HT-29 (cell line): ENCODE measurements at regions not wholly inside any gene's neighbourhood (a gene's known extent, or its start where the extent isn't known, plus 50 kb on each side); places are given as distances from the start of the nearest gene placed in this dataset.

Experiments
- DNase-seq: peaks from one replicate; pipeline ENCODE4 v3.0.0-alpha.2; 2015; ENCODE audit warnings: low spot score

DNA sequence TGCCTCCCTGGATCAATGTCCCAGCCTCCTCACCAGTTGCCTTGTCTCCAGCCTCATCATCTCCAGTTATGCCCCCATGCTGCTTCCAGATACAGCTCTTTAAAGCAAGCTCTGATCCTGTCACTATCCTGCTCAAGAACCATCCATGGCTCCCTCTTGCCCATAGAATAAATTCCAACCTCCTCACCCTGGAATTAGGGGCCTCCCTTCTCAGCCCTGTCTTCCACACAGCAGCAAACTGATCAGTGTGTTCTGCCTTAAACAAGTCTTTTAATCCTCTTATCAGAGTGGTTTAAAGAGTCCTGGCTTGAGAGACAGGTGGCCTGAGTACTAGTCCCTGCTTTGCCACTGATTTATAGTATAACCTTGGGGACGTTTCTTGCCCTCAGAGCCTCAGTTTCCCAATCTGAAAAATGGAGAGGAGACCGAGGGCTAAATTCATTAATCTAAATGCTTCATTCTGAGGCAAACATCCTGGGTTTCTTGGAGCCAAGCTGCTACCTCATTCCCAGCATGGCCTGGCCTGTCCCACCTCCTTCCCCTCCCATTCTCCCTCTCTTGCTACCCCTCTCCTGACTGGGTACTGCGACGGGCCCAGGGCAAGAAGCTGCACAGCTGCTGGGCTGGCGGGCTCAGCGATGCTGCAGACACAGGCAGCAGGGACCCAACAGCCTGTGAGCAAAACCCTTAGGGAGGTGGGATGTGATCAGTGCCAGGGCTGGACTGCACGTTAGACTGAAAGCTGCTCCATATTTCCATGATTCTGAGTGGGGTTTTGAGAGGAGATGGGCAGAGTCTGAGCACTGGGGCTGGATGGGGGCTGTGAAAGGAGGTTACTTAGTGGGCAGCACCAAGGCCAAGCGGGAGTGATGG, 221.4 kb downstream of the PTPRU start:
- no peak for DNase-seq

- no peak for DNase-seq
These were observed 220.5 kb downstream of the PTPRU start for GRCh38 chr1:29456685-29457435.

GRCh38 chr1:29455781-29456180, 219.5 kb downstream of the PTPRU start:
- DNase-seq: no peak

DNA sequence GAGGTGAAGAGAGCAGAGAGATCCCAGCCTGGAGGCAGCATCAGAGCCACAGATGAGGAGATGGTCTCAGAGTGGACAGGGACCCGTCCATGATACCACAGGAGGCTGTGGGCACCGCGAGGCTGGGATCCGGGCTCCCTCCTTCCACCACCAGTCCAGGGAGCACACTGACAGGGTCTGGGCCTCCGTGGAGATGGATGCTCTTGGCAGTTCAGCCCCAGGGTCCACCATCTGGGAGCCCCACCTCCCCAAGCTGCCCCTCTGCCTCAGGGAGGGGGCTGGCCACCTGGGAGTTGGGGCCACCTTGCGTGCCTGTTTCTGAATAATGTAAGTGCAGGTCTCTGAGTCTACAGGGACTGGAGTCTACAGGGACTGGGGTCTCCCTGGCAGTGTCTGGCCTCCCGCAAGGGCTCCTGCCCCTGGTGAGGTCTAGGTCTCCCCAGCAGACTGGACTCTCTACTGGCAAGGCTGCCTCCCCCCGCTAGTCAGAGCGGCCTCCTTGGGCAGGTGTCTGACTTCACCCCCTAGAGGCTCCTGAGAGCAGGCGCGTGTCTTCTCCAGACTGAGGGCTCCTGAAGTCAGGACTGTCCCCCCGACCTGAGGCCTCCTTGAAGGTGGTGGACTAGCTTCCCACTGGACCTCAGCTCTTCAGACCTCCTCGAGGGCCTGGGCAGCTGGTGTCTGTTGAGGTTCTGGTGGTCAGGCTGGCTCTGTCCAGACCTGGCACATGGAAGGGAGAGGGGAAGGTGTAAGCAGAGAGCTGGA, 218.5 kb downstream of the PTPRU start:
- no peak for DNase-seq

GRCh38 chr1:29453502-29454240, 217.3 kb downstream of the PTPRU start:
- peak; percentile 56 for DNase-seq

DNA sequence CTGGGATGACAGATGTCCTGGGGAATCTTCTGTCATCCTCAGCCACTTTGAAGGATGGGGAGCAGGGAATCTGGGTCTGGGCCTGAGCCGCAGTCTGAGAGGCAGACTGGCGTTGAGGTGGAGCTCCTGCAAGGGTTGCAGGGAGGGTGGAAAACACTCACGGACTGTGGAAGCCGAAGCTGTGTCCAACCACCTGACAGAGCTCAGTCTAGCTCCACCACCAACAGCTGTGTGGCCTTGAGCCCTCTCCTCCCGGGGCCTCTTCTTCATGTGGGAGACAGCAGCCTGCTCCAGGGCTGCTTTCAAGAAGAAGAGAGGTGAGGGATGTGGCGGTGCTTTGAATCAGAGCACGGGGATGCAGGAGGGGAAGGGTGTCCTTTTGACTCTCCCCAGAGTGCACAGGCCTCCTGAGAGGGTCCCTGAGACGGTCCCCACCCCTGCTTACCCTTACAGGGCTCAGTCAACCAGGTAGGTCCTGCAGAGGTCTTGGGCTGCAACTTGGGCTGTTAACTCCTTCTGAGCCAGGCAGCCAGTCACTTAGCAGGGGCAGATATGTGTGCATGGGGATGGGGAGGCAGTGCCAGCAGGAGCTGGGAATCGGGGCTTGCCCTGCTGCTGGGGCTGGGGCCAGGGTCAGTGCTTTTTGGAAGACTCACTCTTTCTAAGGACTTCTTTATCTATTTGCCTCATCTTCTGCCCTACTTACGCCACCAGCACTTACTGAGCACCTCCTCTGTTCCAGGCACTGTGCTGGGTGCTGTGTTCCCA, 216.3 kb downstream of the PTPRU start:
- no peak for DNase-seq

DNA sequence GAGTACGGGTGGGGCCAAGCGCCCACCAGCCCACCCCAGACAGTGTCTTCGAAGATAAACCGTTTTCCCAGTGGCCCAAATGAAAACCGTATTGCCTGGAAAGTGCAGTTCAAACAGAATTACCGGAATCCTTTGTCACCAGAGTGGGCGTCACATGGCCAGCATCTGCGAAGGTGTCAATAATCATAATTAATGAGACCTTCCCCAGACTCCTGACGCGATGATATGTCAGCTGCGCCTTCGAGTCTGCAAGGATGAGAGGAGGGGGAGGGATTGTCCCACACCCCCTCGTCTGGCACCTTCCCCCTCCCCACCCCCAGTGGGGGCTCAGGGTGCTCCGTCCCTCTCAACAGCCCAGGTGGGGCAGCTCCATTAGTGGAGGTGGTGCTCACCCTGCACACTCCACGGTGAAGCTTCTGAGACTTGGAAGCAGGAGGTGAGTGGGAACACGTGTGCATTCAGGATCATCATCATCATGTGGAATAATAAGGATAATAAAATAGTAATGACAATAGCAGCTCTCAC, 215.1 kb downstream of the PTPRU start:
- no peak for DNase-seq

DNA sequence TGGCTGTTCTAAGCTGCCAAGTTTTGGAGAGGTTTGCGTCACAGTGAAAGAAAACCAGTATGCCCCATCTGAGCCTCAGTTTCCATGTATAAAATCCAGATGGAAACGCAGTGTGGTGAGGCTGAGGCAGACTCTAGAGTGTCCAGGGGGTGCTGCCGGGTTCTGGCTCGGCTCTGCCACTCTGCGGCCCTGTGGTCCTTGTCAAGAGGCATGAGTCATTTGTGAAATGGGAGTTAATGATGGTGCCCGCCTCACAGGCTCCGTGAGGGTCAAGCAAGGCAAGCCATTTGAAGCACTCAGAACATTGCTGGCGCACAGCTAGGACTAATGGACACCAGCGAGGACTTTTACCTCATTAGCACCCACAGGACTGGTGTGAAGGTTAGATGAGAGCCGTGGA, 214.3 kb downstream of the PTPRU start:
- DNase-seq: no peak

GRCh38 chr1:29448456-29449235, 212.3 kb downstream of the PTPRU start:
- DNase-seq: no peak

GRCh38 chr1:29447368-29447767, 211.0 kb downstream of the PTPRU start:
- DNase-seq: no peak

DNA sequence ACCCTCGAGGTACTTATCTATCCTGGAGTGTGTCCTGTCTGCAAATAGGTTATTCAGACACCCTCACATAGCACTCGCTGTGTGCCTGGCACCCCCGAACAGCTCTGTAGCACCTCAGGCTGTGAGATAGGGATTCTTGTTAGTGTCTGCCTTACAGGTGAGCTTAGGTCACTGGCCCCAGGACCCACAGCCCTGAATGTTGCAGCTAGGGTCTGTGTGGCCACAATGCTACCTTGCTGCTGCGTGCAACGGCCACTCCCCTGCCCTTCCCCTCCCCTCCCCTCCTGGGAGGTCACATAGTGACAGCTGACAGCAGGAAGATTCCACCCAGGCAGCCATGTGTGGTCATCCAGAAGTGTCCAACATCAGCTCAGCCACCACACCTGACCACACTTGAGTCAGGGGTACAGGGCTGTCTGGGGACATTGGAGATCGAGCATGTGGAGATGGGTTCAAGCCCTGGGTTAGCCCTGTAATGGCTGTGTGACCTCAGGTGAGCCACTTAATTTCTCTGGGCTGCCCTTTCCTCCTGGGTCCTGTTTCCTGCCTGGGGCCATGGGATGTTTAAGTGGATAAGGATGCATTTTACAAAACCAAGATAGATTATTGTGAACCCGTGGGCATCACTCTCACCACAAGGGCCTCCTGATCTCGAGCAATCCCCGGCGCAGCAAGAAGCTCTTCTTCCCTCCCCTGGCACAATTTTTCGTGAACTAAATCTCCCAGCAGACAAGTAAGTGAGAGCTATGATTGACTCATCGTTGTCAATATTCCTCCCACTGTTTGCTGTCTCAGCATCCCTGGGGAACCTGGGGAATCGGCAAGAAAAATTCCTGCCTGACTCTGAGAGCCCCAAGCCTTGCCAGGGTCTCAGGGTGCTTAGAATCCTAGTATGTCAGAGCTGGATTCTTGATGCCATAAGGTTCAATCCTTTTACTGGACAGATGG, 208.7 kb downstream of the PTPRU start:
- no peak for DNase-seq

GRCh38 chr1:29444081-29444715, 207.9 kb downstream of the PTPRU start:
- DNase-seq: no peak

- DNase-seq: no peak
These were observed 205.8 kb downstream of the PTPRU start for GRCh38 chr1:29441916-29442668.

- DNase-seq: no peak
These were observed 203.3 kb downstream of the PTPRU start for GRCh38 chr1:29439615-29440014.

GRCh38 chr1:29438991-29439390, 202.7 kb downstream of the PTPRU start:
- DNase-seq: no peak

- DNase-seq: no peak
These were observed 201.6 kb downstream of the PTPRU start for GRCh38 chr1:29437946-29438345.

- DNase-seq: no peak
These were observed 200.0 kb downstream of the PTPRU start for GRCh38 chr1:29436181-29436785.
